Thyroid gland (tissue), 4 donors: ENCODE measurements at regions not wholly inside any gene's neighbourhood (a gene's known extent, or its start where the extent isn't known, plus 50 kb on each side); places are given as distances from the start of the nearest gene placed in this dataset.

Source experiments
- DNase-seq, 2 donors: peaks; one replicate each; pipeline ENCODE4 v3.0.0-alpha.2; 2019
- H3K27ac ChIP-seq, 3 donors: fragments of 200-600 bp; sonication (generic); 1 replicate in 2 of 3; 2 replicates in 1 of 3; pipeline ENCODE4 v1.5.1; 2016 to 2019; ENCODE audit warnings: mild to moderate bottlenecking in 1 of 3, moderate library complexity in 1 of 3
- H3K27me3 ChIP-seq: fragments of 200-600 bp; sonication (generic); one replicate; pipeline ENCODE4 v1.5.1; 2019
- H3K36me3 ChIP-seq, 2 donors: fragments of 200-600 bp; sonication (generic); one replicate each; pipeline ENCODE4 v1.5.1; 2016 to 2019
- H3K4me1 ChIP-seq, 2 donors: fragments of 200-600 bp; sonication (generic); one replicate each; pipeline ENCODE4 v1.5.1; 2017 to 2019
- H3K4me3 ChIP-seq, 3 donors: fragments of 200-600 bp; sonication (generic); replicated peaks in 1 of 3; 1 replicate in 2 of 3; 2 replicates in 1 of 3; pipeline ENCODE4 v1.5.1; 2016; ENCODE audit warnings: mild to moderate bottlenecking in 1 of 3
- H3K9me3 ChIP-seq: fragments of 200-600 bp; sonication (generic); one replicate; pipeline ENCODE4 v1.5.1; 2017
- CTCF ChIP-seq, 6 experiments: fragments of 200-600 bp in 3 of 6; fragments of 450-650 bp in 3 of 6; sonication (generic) in 3 of 6; IDR thresholded peaks; one replicate each; pipeline ENCODE4 v1.5.1; 2016 to 2019; ENCODE audit warnings: antibody characterized with exemption in 6 of 6, mild to moderate bottlenecking in 2 of 6, inconsistent platforms in 1 of 6, moderate library complexity in 1 of 6
- POLR2A ChIP-seq, 2 donors: fragments of 450-650 bp; IDR thresholded peaks; one replicate each; pipeline ENCODE4 v1.6.1; 2017; ENCODE audit warnings: antibody characterized with exemption in 2 of 2, mild to moderate bottlenecking in 2 of 2, moderate library complexity in 1 of 2
- WGBS, 2 donors: methylation state at CpG; one replicate each; pipeline ENCODE4 v1.1.5; 2017; 5-methylcytosine and 5-hydroxymethylcytosine counted together
- intact Hi-C: fragments of 100-400 bp; cut with DNase I; formaldehyde crosslinking; loops from one replicate; pipeline ENCODE4 v1.15.1; 2023

DNA sequence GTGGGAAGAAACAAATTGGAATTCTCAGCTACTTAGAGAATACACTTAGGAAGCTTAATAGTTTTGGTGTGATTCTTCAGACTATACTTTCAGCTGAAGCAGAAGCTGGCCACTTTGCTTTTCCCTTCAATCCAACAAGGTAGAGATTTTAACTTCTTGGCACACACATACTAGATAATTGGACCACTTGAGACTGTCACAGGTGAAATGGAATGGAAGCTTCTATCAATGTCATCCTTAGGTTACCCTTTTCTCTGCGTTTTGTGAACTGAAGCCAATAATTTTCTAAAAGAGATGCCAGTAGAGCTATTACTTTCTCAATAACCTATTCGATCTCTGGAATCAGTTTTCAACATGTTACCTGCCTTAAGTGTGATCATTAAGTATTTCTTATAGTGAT, 405.3 kb downstream of the PCDH20 start:
- DNase-seq = no peak
- 75 to 88% methylated on average over 2 of the region's 2 CpGs for WGBS, 2 donors
- H3K4me3 ChIP-seq = no peak overlapping the region
- H3K27ac ChIP-seq = no peak overlapping the region
- no peaks in the 10 kb centered on the region for H3K36me3 ChIP-seq
- no peaks in the 10 kb centered on the region for H3K27me3 ChIP-seq
- H3K9me3 ChIP-seq = no peaks in the 10 kb centered on the region
- H3K4me1 ChIP-seq = no peaks in the 10 kb centered on the region
- intact Hi-C loops = no loop called here
- TF ChIP-seq POLR2A (IDR thresholded peaks at IDR 0.05) (no peak), CTCF (IDR thresholded peaks at IDR 0.05) (no peak)

GRCh38 chr13:61002686-61003085, 413.0 kb downstream of the PCDH20 start:
- DNase-seq = no peak
- TF ChIP-seq CTCF (IDR thresholded peaks at IDR 0.05) (no peak), POLR2A (IDR thresholded peaks at IDR 0.05) (no peak)
- H3K4me1 ChIP-seq = no peaks in the 10 kb centered on the region
- WGBS, 2 donors = 47 to 61% methylated on average over 1 of the region's 1 CpG
- intact Hi-C loops = no loop called here
- no peak overlapping the region for H3K4me3 ChIP-seq
- no peaks in the 10 kb centered on the region for H3K36me3 ChIP-seq
- no peak overlapping the region for H3K27ac ChIP-seq
- no peaks in the 10 kb centered on the region for H3K9me3 ChIP-seq
- no peaks in the 10 kb centered on the region for H3K27me3 ChIP-seq

DNA sequence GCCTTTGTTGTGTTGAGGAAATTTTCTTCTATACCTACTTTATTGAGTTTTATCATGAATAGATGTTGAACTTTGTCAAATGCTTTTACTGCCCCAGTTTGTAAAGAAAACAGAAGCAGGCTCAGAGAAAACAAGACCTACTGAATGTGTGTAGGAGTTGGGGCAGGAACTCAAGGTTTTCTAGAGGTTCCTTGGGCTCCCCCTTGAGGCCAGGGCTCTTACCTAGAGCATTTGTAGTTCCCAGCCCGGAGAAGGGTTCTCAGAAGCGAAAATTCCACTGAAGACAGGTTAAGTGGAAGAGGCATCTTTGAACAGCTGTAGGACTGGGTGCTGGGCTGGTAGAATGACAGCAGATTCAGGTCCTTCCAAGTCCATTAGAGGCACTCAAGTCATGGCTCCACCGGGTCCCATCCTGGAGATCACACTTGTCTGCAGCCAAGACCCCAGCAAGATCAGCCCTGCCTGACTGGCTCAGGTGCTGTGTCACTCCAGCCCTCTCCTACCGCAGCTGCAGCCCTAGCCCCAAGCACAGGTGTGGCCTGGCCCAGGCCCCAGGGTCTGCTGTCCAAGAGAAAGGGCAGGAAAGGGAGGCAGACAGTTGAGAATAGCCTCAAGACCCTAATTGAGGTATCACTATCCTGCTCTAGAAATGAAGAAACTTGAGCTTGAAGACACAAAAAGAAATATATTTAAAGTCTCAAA, 425.5 kb downstream of the PCDH20 start:
- WGBS, 2 donors = 70 to 92% methylated on average over 4 of the region's 4 CpGs
- Histone ChIP-seq H3K9me3 (no peaks in the 10 kb centered on the region), H3K4me1 (no peaks in the 10 kb centered on the region), H3K27me3 (no peaks in the 10 kb centered on the region), H3K27ac (no peak overlapping the region), H3K36me3 (no peaks in the 10 kb centered on the region), H3K4me3 (no peak overlapping the region)
- no peak for TF ChIP-seq CTCF (IDR thresholded peaks at IDR 0.05)
- TF ChIP-seq POLR2A (IDR thresholded peaks at IDR 0.05) = no peak
- intact Hi-C loops = no loop called here
- no peak for DNase-seq

GRCh38 chr13:60986301-60986700, 429.3 kb downstream of the PCDH20 start:
- Histone ChIP-seq H3K36me3 (no peaks in the 10 kb centered on the region), H3K4me1 (no peaks in the 10 kb centered on the region), H3K27ac (no peak overlapping the region), H3K4me3 (no peak overlapping the region), H3K9me3 (no peaks in the 10 kb centered on the region), H3K27me3 (no peaks in the 10 kb centered on the region)
- no peak for TF ChIP-seq CTCF (IDR thresholded peaks at IDR 0.05)
- no peak for TF ChIP-seq POLR2A (IDR thresholded peaks at IDR 0.05)
- no peak for DNase-seq
- WGBS, 2 donors = 91 to 97% methylated on average over 1 of the region's 1 CpG
- intact Hi-C loops = no loop called here

- intact Hi-C loops = no loop called here
- no peak for TF ChIP-seq CTCF (IDR thresholded peaks at IDR 0.05)
- no peak for TF ChIP-seq POLR2A (IDR thresholded peaks at IDR 0.05)
- Histone ChIP-seq H3K4me3 (no peak overlapping the region), H3K4me1 (no peaks in the 10 kb centered on the region), H3K9me3 (no peaks in the 10 kb centered on the region), H3K27ac (no peak overlapping the region), H3K27me3 (no peaks in the 10 kb centered on the region), H3K36me3 (no peaks in the 10 kb centered on the region)
- 85 to 87% methylated on average over 3 of the region's 3 CpGs for WGBS, 2 donors
- DNase-seq = no peak
These were observed 434.2 kb downstream of the PCDH20 start for GRCh38 chr13:60981407-60981806.
